Natural killer cell treated with Interleukin-12 subunit alpha and Interleukin-12 subunit beta and Interleukin-15 and Interleukin-18, amount 100 ng/mL, for 72 hours (primary cell): ENCODE measurements at regions not wholly inside any gene's neighbourhood (a gene's known extent, or its start where the extent isn't known, plus 50 kb on each side); places are given as distances from the start of the nearest gene placed in this dataset.

Experiments used
- ATAC-seq, 2 donors: fragments of 150-1000 bp; cut with Tn5 transposase in 1 of 2; sonication (Bioruptor Pico), chemical (Tn5 transposase) in 1 of 2; 2 replicates each; pipeline ENCODE4 v1.10.0; 2021
- DNase-seq: peaks from one replicate; pipeline ENCODE4 v3.0.0; 2022; ENCODE audit warnings: low spot score
- H3K27ac Mint-ChIP-seq, 2 donors: 1 replicate in 1 of 2; 2 replicates in 1 of 2; pipeline ENCODE4 v1.8.0; 2022; ENCODE audit warnings: mixed read lengths in 2 of 2, mild to moderate bottlenecking in 1 of 2, moderate library complexity in 1 of 2
- H3K27me3 Mint-ChIP-seq, 2 donors: 1 replicate in 1 of 2; 2 replicates in 1 of 2; pipeline ENCODE4 v1.8.0; 2022; ENCODE audit warnings: mixed read lengths in 2 of 2
- H3K36me3 Mint-ChIP-seq: one replicate; pipeline ENCODE4 v1.8.0; 2022; ENCODE audit warnings: mixed read lengths
- H3K4me1 Mint-ChIP-seq, 2 donors: 1 replicate in 1 of 2; 2 replicates in 1 of 2; pipeline ENCODE4 v1.8.0; 2022; ENCODE audit warnings: low read depth in 2 of 2, mixed read lengths in 2 of 2, mild to moderate bottlenecking in 1 of 2
- H3K4me3 Mint-ChIP-seq: one replicate; pipeline ENCODE4 v1.8.0; 2022; ENCODE audit warnings: mixed read lengths
- H3K9me3 Mint-ChIP-seq: 2 replicates; pipeline ENCODE4 v1.8.0; 2022; ENCODE audit warnings: mixed read lengths

DNA sequence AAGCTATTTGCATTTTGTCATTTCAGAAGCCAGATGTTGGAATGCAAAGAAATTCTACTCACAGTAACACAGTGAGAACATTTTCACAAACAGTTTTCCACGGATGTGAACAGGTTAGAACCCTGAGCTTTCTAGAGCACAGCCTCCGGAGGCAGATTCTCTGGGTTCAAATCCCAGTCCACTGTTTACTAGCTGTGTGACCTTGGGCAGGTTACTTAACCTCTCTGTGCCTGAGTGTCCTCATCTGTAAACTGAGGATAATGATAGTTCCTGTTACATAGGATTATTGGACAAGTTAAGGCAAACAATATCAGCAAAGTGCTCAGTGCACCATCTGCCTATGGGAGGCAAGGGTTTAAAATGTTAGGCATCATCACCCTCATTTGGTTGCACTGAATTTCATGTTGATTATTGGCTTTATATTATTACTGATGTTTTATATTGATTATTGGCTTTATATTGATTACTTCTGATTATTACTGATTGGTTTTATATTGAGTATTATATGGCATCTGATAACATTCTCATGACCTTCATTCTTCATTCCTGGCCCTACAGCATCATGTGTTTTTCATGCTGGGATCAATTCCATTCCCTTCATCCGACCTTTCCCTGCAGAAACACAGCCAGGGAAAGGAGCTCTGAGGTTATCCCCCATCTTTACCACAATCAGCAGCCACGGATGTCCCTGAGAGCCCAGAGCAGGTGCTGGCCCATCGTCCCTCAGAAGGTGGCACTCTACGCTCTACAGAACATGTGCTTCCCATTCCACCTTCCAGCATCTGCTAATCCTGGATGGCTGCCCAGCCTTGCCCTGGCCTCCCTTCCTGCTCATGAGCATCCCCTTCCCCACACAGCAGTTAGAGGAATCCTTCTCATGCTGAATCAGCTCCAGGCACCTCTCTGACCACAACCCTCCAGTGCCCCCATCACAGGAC lies 283.1 kb downstream of the PREX1 start:
- DNase-seq (no peak), ATAC-seq (no peak)
- Mint-ChIP-seq H3K9me3 (no peaks in the 10 kb centered on the region), H3K27me3 (peaks cover 29 to 37% of the 10 kb centered on the region in 2 donors), H3K4me1 (no peaks in the 10 kb centered on the region), H3K36me3 (no peaks in the 10 kb centered on the region), H3K4me3 (no peak overlapping the region), H3K27ac (no peak overlapping the region)

DNA sequence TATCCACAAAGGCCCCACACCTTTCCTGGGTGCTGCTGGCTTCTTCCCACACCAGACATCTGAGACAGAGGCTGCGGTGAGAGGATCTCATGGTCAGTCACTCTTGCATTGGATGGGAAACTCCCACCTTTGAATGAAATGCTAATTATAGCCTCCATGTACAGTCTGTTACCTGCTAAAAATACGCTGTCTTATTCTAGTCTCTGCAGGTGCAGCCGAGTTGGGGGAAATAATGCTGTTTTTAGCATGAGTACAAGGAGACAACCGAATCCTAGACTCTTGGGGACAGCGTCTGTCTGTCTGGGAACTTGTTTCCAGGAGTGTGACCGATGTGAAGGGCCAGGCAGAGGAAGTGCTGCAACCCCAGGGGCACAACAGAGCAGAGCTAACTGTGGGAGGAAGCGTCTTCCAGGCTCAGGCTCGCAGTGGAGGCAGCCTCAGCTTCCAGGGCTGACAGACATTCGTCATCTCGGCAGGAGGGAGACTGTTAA lies 286.2 kb downstream of the PREX1 start:
- Mint-ChIP-seq H3K4me3 (no peak overlapping the region), H3K4me1 (no peaks in the 10 kb centered on the region), H3K27ac (no peak overlapping the region), H3K9me3 (no peaks in the 10 kb centered on the region), H3K27me3 (peaks cover 28 to 45% of the 10 kb centered on the region in 2 donors), H3K36me3 (no peaks in the 10 kb centered on the region)
- DNase-seq (no peak), ATAC-seq (no peak)

DNA sequence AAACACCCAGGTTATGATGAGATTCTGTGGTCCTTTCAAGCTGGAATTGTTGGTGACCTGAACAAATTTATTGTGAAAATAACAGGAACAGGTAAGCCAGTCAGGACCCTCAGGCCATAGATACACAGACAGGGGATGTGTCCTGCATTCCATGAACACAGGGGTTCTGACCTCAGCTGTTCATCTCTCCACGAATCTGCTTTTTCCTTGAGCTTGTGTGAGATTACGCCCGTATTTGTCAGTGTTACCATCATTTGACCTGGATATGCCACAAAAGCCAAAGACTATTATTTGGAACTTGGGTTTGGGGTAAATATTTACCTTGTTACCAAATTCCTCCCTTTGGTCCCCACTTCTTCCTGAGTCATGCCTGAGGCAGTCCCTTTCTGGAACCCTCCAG lies 288.9 kb downstream of the PREX1 start:
- no peak overlapping the region for H3K4me3 Mint-ChIP-seq
- peaks cover 28 to 45% of the 10 kb centered on the region in 2 donors for H3K27me3 Mint-ChIP-seq
- no peak overlapping the region for H3K27ac Mint-ChIP-seq
- H3K4me1 Mint-ChIP-seq: no peaks in the 10 kb centered on the region
- H3K9me3 Mint-ChIP-seq: no peaks in the 10 kb centered on the region
- DNase-seq (no peak), ATAC-seq (no peak)
- H3K36me3 Mint-ChIP-seq: no peaks in the 10 kb centered on the region

DNA sequence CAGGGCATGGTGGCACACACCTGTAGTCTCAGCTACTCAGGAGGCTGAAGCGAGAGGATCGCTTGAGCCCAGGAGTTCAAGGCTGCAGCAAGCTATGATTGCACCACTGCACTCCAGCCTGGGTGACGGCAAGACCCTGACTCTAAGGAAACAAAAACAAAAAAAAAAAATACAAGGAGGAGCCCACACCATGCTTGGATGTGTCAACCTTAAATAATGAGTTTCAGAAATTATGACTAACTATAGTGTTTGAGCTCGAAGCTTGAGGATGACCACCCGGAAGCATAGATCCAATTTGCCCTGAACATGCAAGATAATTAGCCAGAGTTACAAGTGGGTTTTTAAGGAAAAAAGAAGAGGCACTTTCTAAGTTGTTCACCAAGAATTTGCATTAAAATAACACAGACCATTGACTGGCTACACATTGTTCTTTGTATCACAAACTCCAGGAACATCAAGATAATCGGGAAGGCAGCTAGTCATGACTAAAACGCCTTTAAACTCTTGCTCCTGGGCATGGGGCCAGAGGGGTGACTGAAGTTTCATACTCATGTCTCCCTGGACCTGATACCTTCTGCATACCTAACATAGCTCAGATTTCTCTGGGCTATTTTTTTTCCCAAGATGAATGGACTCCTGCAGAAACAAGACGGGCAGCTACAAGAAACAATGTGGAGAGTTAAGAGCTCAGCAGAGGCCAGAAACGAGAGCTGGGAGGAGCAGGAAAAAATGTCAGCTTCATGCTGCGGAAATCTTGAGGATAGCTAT lies 289.6 kb downstream of the PREX1 start:
- H3K9me3 Mint-ChIP-seq: no peaks in the 10 kb centered on the region
- DNase-seq: no peak
- ATAC-seq: no peak
- no peaks in the 10 kb centered on the region for H3K36me3 Mint-ChIP-seq
- H3K27me3 Mint-ChIP-seq: peaks cover 30 to 46% of the 10 kb centered on the region in 2 donors
- H3K27ac Mint-ChIP-seq: no peak overlapping the region
- H3K4me3 Mint-ChIP-seq: no peak overlapping the region
- no peaks in the 10 kb centered on the region for H3K4me1 Mint-ChIP-seq

DNA sequence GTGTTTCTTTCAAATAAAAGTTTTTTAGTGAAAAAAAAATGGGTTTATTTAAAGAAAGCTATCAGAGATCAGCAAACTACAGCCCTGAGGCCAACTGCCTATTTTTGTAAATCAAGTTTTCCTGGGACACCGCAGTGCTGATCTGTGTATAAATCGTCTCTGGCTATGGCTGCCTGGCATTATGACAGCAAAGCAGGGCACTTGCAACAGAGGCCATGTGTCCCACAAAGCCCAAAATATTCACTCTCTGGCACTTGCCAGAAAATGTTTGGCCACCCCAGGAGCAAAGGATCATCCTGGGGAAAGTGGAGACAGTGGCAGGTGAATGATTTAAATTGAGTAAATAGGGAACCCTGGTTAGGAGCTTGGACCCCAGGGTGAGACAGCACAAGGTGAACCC lies 291.6 kb downstream of the PREX1 start:
- Mint-ChIP-seq H3K4me1 (no peaks in the 10 kb centered on the region), H3K9me3 (no peaks in the 10 kb centered on the region), H3K36me3 (no peaks in the 10 kb centered on the region), H3K27ac (no peak overlapping the region), H3K27me3 (peaks cover 24 to 37% of the 10 kb centered on the region in 2 donors), H3K4me3 (no peak overlapping the region)
- no peak for DNase-seq
- ATAC-seq: no peak

DNA sequence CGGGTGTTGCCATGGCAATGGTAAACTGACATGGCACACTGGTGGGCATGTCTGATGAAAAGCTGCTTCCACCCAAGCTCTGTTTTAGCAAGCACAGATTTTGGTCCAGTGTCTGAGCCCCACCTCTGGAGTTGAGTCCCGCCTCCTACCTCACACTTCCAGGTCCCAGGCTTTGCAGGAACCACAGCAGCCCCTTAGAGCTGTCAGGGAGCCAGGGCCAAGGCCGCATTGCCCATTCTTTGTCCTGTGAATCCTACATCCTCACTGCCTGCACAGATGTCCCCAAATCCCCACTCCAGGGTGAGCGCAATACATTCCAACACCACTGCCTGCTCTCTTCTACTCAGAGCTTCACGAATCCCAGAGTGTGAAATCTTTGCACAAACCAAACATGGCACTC lies 292.2 kb downstream of the PREX1 start:
- Mint-ChIP-seq H3K4me3 (no peak overlapping the region), H3K9me3 (no peaks in the 10 kb centered on the region), H3K27me3 (peaks cover 21 to 37% of the 10 kb centered on the region in 2 donors), H3K27ac (no peak overlapping the region), H3K4me1 (no peaks in the 10 kb centered on the region), H3K36me3 (no peaks in the 10 kb centered on the region)
- DNase-seq (no peak), ATAC-seq (no peak)

DNA sequence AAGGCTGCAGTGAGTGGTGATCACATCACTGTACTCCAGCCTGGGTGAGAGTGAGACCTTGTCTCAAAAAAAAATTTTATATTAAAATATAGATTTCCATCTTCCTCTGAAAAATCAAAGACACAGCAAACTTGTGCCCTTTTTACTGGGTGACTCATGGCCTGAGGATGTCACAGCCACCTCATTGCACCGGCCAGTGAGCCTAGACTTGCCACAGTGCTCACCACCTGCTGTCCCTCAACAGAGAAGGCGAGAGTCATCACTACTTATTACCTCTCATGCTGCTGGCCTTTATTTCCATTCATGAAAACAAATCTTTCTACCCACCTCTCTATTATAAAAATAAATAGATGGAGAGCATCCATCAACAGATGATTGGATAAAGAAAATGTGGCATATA lies 295.8 kb downstream of the PREX1 start:
- peaks cover 23 to 29% of the 10 kb centered on the region in 2 donors for H3K27me3 Mint-ChIP-seq
- no peaks in the 10 kb centered on the region for H3K36me3 Mint-ChIP-seq
- no peaks in the 10 kb centered on the region for H3K9me3 Mint-ChIP-seq
- no peaks in the 10 kb centered on the region for H3K4me1 Mint-ChIP-seq
- ATAC-seq (no peak), DNase-seq (no peak)
- no peak overlapping the region for H3K27ac Mint-ChIP-seq
- no peak overlapping the region for H3K4me3 Mint-ChIP-seq

DNA sequence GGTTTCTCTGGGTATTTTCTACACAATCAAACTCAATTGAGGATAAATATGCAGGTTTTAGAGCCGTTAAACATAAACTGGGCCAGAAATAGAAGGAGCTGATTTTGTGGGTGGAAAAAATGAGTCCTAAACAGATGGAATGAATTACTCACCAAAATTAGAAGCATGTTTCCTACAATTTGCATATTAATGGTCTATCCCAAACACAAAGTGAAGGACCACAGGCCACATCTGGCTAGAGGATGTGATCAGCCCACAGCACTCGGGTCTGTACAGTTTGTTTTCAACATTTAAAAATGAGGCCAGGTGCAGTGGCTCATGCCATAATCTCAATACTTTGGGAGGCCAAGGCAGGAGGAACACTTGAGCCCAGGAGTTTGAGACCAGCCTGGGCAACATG lies 296.3 kb downstream of the PREX1 start:
- DNase-seq: no peak
- Mint-ChIP-seq H3K27ac (no peak overlapping the region), H3K27me3 (peaks cover 26 to 28% of the 10 kb centered on the region in 2 donors), H3K36me3 (no peaks in the 10 kb centered on the region), H3K4me1 (no peaks in the 10 kb centered on the region), H3K4me3 (no peak overlapping the region), H3K9me3 (no peaks in the 10 kb centered on the region)
- ATAC-seq: no peak

DNA sequence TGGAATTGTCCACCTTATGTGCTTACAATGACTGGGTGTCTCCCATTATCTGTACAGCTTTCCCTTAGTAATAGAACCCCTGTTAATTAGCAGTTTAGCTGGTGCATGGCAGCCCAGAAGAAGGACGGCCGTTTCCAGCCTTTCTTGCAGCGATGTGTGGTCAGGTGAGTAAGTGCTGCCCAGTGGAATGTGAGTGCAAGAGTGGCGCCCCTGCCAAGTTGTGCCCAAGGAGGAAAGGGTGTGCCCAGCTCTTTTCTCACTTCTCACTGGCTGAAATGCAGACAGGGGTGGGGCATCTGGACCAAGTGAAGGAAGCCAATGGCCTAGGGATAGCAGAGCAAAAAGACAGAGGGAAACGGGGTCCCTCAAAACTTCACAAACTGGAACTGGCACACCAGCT lies 296.8 kb downstream of the PREX1 start:
- no peak for ATAC-seq

DNA sequence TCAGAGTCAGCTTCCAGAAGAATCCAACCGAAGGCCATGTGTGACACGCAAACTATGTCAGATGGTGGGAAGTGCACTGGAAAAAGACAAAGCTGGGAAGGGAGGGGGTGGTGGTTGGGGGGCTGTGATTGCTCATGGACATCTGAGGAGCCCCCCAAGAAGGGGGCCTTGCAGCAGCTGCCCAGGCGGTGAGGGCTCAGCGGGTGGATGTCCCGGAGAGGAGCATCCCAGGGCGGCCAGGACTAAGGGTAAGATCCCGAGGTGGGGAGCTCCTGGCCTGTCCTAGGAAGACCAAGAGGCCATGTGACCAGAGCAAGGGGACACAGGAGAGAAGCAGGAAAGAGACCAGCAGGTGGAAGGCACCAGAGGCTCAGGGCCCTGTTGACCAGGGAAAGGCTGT lies 299.5 kb downstream of the PREX1 start:
- Mint-ChIP-seq H3K27ac (no peak overlapping the region), H3K36me3 (no peaks in the 10 kb centered on the region), H3K27me3 (peaks cover 13 to 15% of the 10 kb centered on the region in 2 donors), H3K9me3 (no peaks in the 10 kb centered on the region), H3K4me1 (no peaks in the 10 kb centered on the region), H3K4me3 (no peak overlapping the region)
- ATAC-seq (no peak), DNase-seq (no peak)

More for the DNA sequence above, 296.8 kb downstream of the PREX1 start:
- no peaks in the 10 kb centered on the region for H3K4me1 Mint-ChIP-seq
- no peak overlapping the region for H3K27ac Mint-ChIP-seq
- H3K4me3 Mint-ChIP-seq: no peak overlapping the region
- H3K9me3 Mint-ChIP-seq: no peaks in the 10 kb centered on the region
- H3K27me3 Mint-ChIP-seq: peaks cover 27 to 29% of the 10 kb centered on the region in 2 donors
- no peak for DNase-seq
- H3K36me3 Mint-ChIP-seq: no peaks in the 10 kb centered on the region

DNA sequence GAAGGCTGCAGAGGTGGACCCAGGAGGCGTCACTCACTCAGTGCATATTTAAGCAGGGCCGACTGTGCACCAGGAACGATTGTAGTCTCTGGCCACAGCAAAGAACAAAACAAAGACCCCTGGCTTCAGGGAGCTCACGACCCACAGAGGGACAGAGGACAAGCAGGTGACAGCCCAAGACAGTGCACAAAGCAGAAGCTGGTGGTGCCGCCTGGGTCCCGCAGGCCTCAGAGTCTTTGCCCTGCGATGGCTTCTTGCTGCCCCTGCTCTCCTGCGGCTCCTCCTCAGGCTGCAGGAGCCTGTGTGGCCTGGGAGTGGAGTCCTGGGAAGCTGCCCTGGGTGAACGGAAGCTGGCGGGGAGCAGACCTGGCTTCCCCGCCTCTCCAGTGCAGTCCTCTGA lies 300.0 kb downstream of the PREX1 start:
- Mint-ChIP-seq H3K4me3 (no peak overlapping the region), H3K27me3 (peaks cover 15 to 16% of the 10 kb centered on the region in 2 donors), H3K9me3 (peaks cover 3% of the 10 kb centered on the region), H3K4me1 (no peaks in the 10 kb centered on the region), H3K36me3 (no peaks in the 10 kb centered on the region), H3K27ac (no peak overlapping the region)
- DNase-seq (no peak), ATAC-seq (peak in 1 of 2 donors; percentile 55)

DNA sequence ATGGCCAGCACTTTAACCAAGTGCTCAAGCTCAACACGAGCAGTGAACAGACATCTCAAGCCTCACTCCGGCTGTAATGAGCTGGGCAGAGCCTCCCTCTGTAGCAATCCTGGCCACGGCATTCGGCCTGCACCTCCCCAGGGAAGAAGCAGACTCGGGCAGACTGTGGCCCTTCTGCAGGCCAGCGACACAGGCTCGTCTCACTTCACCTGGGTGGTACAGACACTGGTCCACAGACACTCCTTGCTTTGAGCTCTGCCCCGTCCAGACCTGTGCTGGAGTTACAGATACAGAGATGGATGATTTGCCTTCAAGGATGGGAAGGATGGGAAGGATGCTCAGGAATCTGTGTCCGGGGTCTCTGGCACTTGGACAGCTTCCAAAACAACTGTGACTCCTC lies 300.9 kb downstream of the PREX1 start:
- DNase-seq (no peak), ATAC-seq (no peak)
- Mint-ChIP-seq H3K9me3 (peaks cover 3% of the 10 kb centered on the region), H3K36me3 (no peaks in the 10 kb centered on the region), H3K27ac (no peak overlapping the region), H3K4me3 (no peak overlapping the region), H3K4me1 (no peaks in the 10 kb centered on the region), H3K27me3 (peaks cover 14 to 18% of the 10 kb centered on the region in 2 donors)

DNA sequence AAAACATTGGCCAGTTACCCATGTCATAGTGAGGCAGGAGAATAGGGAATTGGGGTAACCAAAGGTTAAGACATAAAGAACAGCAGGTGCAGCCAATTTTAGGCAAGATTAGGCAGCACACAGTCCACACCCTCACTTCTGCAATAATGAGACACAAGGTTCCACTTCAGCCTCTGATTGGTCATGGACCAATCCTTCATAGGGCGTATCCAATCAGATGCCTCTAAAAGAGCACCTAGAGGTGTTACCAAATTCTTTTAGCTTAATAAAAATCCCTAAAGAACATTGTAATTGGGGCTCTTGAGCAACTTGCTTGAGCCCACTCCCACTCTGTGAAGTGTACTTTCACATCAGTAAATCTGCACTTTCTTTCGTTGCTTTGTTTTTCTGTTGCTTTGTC lies 302.4 kb downstream of the PREX1 start:
- Mint-ChIP-seq H3K27ac (no peak overlapping the region), H3K4me1 (no peaks in the 10 kb centered on the region), H3K9me3 (peaks cover 3% of the 10 kb centered on the region), H3K27me3 (peaks cover 14 to 20% of the 10 kb centered on the region in 2 donors), H3K36me3 (no peaks in the 10 kb centered on the region), H3K4me3 (no peak overlapping the region)
- no peak for DNase-seq
- no peak for ATAC-seq

DNA sequence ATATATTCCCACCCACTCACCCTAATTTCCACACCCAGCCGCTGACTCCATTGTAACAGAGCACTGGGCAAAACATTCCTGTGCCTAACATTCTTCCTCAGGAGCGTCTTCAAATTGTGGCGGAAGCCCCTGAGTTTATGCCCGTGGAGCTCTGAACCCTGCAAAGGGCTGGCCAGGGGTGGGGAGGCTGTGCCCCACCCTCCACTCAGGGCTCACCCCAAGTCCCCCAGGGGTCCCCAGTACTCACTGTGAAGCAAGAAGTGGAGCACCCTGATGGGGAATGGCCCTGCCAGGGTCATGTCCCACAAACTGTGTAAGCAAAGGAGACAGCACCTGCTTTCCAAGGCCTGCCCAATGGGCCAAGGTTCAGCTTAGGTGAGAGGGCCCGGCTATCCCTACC lies 303.2 kb downstream of the PREX1 start:
- peaks cover 12 to 20% of the 10 kb centered on the region in 2 donors for H3K27me3 Mint-ChIP-seq
- no peak overlapping the region for H3K4me3 Mint-ChIP-seq
- DNase-seq (no peak), ATAC-seq (no peak)
- peaks cover 3% of the 10 kb centered on the region for H3K9me3 Mint-ChIP-seq
- H3K4me1 Mint-ChIP-seq: no peaks in the 10 kb centered on the region
- H3K27ac Mint-ChIP-seq: no peak overlapping the region
- H3K36me3 Mint-ChIP-seq: no peaks in the 10 kb centered on the region
